ENCODE measurements at regions not wholly inside any gene's neighbourhood (a gene's known extent, or its start where the extent isn't known, plus 50 kb on each side); places are given as distances from the start of the nearest gene placed in this dataset.

DNA sequence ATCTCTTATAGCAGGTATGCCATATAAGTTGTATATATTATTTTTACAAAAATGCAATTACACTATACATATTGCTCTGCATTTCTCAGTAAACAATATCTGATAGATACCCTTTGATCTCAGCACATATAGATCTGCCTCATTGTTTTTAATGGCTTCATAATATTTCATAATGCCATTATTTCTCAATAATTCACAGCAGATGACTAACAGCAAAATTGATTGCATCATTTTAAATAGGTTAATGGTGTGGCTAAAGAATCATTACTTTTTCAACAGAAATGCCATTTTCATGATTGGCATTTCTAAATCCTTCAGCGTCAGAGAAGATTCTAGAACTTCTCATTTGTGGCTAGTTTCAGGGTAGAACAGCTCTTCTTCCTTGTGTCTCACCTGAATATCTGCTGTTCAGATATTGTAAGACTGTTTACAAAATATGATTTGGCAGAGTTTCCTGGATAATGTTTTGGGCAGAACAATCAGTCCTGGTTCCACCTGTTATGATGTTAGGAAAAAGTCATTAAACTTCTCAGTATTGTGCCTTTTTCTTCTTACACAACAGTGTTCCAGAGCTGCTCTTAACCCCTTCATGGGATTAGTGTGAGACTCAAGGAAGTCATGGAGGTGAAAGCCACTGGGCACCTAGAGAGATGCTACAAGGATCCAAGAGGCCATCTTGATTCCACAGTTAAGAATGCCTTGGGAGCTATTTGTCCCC is 397.6 kb upstream of the THBS1 start:
- 100% methylated on average over 1 of the region's 1 CpG for WGBS (ENCODE audit: insufficient coverage)
- Histone ChIP-seq H3K9me3 (ENCODE audit: control extremely low read depth in 1 of 5, control insufficient read depth in 4 of 5, insufficient read depth in 2 of 5, low read depth in 1 of 5, low read length in 4 of 5) (no peaks in the 10 kb centered on the region), H3K27ac (ENCODE audit: insufficient read depth in 1 of 2, low read depth in 1 of 2, low read length in 2 of 2, poor library complexity in 1 of 2, severe bottlenecking in 2 of 2) (no peak overlapping the region), H3K4me1 (ENCODE audit: control extremely low read depth in 1 of 4, control insufficient read depth in 4 of 4, insufficient read depth in 4 of 4, low read length in 3 of 4) (no peaks in the 10 kb centered on the region), H3K36me3 (ENCODE audit: control insufficient read depth in 4 of 4, insufficient read depth in 4 of 4, low read length in 3 of 4) (no peaks in the 10 kb centered on the region), H3K4me3 (ENCODE audit: control insufficient read depth in 1 of 7, extremely low read depth in 1 of 7, insufficient read depth in 4 of 7, low read depth in 2 of 7, low read length in 6 of 7) (no peak overlapping the region), H3K27me3 (replicated peaks in 2 of 5; ENCODE audit: control insufficient read depth in 4 of 5, insufficient read depth in 5 of 5, low read length in 4 of 5) (no peaks in the 10 kb centered on the region)
- POLR2A ChIA-PET, result no interaction called here
- CTCF ChIA-PET, result no interaction called here
- DNase-seq, result no peak

DNA sequence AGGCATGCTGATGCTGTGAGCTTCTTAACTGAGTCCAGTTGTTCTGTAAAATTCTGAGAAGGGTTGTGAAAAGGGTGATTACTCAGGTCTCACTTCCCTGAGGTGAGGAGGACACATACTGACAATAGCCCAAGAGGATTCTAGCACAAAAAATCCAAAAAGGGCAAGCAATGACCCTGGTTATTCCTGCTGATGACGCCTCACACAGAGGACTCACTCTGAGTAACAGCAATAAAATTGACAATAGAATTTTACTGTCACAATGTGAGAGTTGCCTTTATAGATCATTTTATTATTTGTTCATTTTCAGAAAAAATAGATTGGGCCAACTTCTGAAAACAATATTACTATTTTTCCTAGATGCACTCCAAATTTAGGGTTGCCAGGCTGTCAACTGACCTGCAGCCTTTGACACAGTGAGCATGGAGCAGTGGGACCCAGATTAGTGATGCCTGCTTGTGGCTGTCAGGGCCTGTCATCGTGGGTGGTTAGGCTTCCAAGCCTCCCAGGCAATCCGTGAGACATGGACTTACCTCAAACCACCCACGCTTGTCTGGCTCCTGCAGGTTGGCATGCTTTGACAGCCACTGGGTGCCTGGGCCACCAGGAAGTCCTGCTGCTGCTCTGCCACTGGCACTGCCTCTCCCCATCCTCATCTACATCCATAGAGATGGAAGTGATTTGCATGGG is 396.0 kb upstream of the THBS1 start:
- CTCF ChIA-PET, result no interaction called here
- Histone ChIP-seq H3K36me3 (ENCODE audit: control insufficient read depth in 4 of 4, insufficient read depth in 4 of 4, low read length in 3 of 4) (no peaks in the 10 kb centered on the region), H3K9me3 (ENCODE audit: control extremely low read depth in 1 of 5, control insufficient read depth in 4 of 5, insufficient read depth in 2 of 5, low read depth in 1 of 5, low read length in 4 of 5) (no peaks in the 10 kb centered on the region), H3K27ac (ENCODE audit: insufficient read depth in 1 of 2, low read depth in 1 of 2, low read length in 2 of 2, poor library complexity in 1 of 2, severe bottlenecking in 2 of 2) (no peak overlapping the region), H3K4me1 (ENCODE audit: control extremely low read depth in 1 of 4, control insufficient read depth in 4 of 4, insufficient read depth in 4 of 4, low read length in 3 of 4) (no peaks in the 10 kb centered on the region), H3K4me3 (ENCODE audit: control insufficient read depth in 1 of 7, extremely low read depth in 1 of 7, insufficient read depth in 4 of 7, low read depth in 2 of 7, low read length in 6 of 7) (no peak overlapping the region), H3K27me3 (replicated peaks in 2 of 5; ENCODE audit: control insufficient read depth in 4 of 5, insufficient read depth in 5 of 5, low read length in 4 of 5) (no peaks in the 10 kb centered on the region)
- WGBS (ENCODE audit: insufficient coverage), result 100% methylated on average over 3 of the region's 4 CpGs
- POLR2A ChIA-PET, result no interaction called here
- no peak for DNase-seq

DNA sequence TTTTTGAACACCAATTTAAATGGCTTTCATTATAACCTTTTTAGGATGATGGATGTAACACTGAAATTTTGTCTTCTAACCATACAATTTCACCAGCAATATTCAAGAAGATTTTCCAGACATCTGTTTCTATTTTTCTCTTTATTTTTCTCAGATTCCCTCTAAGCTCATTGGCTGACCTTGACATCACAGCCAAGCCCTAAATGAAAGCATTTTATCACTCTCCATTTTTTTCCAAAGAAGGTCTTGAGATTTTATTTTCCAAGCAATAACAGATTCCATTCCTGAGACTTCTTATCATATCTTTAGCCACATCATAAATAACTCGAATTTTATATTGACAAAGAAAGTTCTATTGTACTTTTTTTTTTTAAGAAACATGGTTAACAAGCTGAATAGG is 392.6 kb upstream of the THBS1 start:
- DNase-seq, result no peak
- H3K27me3 ChIP-seq (replicated peaks in 2 of 5; ENCODE audit: control insufficient read depth in 4 of 5, insufficient read depth in 5 of 5, low read length in 4 of 5), result no peaks in the 10 kb centered on the region
- H3K9me3 ChIP-seq (ENCODE audit: control extremely low read depth in 1 of 5, control insufficient read depth in 4 of 5, insufficient read depth in 2 of 5, low read depth in 1 of 5, low read length in 4 of 5), result no peaks in the 10 kb centered on the region
- no CpG with 5 or more reads among the region's 1 CpG for WGBS (ENCODE audit: insufficient coverage)
- ChIA-PET POLR2A (no interaction called here), CTCF (interaction anchor here (0.8 to 2.0 kb wide), 4 partner anchors 10 to 480 kb away, joined by 3 to 4 read pairs (median 3); no protein-coding TSS in a partner anchor)
- no peak overlapping the region for H3K4me3 ChIP-seq (ENCODE audit: control insufficient read depth in 1 of 7, extremely low read depth in 1 of 7, insufficient read depth in 4 of 7, low read depth in 2 of 7, low read length in 6 of 7)
- no peaks in the 10 kb centered on the region for H3K36me3 ChIP-seq (ENCODE audit: control insufficient read depth in 4 of 4, insufficient read depth in 4 of 4, low read length in 3 of 4)
- H3K27ac ChIP-seq (ENCODE audit: insufficient read depth in 1 of 2, low read depth in 1 of 2, low read length in 2 of 2, poor library complexity in 1 of 2, severe bottlenecking in 2 of 2), result no peak overlapping the region
- no peaks in the 10 kb centered on the region for H3K4me1 ChIP-seq (ENCODE audit: control extremely low read depth in 1 of 4, control insufficient read depth in 4 of 4, insufficient read depth in 4 of 4, low read length in 3 of 4)

DNA sequence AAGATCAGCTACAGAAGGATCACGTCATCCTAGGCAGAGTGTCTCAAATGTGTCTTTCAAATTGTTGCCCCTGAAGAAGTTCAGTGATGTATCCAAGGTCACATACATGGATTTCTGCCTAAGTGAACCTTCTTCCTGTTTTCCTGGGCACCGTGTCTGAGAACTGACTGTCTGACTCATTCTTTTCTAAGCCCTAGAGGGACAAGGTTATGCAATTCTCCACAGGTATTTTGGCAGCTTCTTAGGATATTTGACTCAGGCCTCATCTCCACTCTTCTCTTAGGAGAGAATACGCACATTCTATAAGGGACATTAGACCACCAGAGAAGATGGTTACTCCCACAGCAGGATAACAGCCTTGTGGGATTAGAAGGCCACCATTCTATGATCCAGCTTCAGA is 391.9 kb upstream of the THBS1 start:
- DNase-seq, result no peak
- Histone ChIP-seq H3K4me3 (ENCODE audit: control insufficient read depth in 1 of 7, extremely low read depth in 1 of 7, insufficient read depth in 4 of 7, low read depth in 2 of 7, low read length in 6 of 7) (no peak overlapping the region), H3K9me3 (ENCODE audit: control extremely low read depth in 1 of 5, control insufficient read depth in 4 of 5, insufficient read depth in 2 of 5, low read depth in 1 of 5, low read length in 4 of 5) (no peaks in the 10 kb centered on the region), H3K36me3 (ENCODE audit: control insufficient read depth in 4 of 4, insufficient read depth in 4 of 4, low read length in 3 of 4) (no peaks in the 10 kb centered on the region), H3K27me3 (replicated peaks in 2 of 5; ENCODE audit: control insufficient read depth in 4 of 5, insufficient read depth in 5 of 5, low read length in 4 of 5) (no peaks in the 10 kb centered on the region), H3K4me1 (ENCODE audit: control extremely low read depth in 1 of 4, control insufficient read depth in 4 of 4, insufficient read depth in 4 of 4, low read length in 3 of 4) (no peaks in the 10 kb centered on the region), H3K27ac (ENCODE audit: insufficient read depth in 1 of 2, low read depth in 1 of 2, low read length in 2 of 2, poor library complexity in 1 of 2, severe bottlenecking in 2 of 2) (no peak overlapping the region)
- POLR2A ChIA-PET, result no interaction called here
- CTCF ChIA-PET, result interaction anchor here (0.9 to 2.0 kb wide), 4 partner anchors 10 to 16 kb away, joined by 3 to 5 read pairs (median 4); no protein-coding TSS in a partner anchor
- 80% methylated on average over 3 of the region's 3 CpGs for WGBS (ENCODE audit: insufficient coverage)

DNA sequence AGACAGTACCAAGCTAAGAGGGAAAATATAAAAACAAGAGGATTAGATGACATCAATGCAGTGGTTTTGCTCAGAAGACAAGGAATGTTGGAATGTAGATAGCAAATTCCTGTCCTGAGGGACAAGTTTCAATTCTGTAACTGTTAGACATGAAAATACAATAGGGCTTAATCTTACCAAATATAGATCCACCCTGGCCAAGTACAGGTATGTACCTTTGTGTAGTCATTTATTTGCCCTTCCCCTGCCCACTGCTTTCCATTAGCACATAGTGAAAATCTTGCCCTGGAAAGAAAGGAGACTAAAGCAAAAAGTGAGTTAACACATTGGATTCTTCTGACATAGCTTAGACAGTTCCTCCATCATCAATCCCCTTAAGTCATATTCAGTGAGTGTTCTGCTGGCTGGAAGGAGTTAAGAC is 389.0 kb upstream of the THBS1 start:
- ChIA-PET CTCF (no interaction called here), POLR2A (no interaction called here)
- no peaks in the 10 kb centered on the region for H3K36me3 ChIP-seq (ENCODE audit: control insufficient read depth in 4 of 4, insufficient read depth in 4 of 4, low read length in 3 of 4)
- H3K27me3 ChIP-seq (replicated peaks in 2 of 5; ENCODE audit: control insufficient read depth in 4 of 5, insufficient read depth in 5 of 5, low read length in 4 of 5), result no peaks in the 10 kb centered on the region
- DNase-seq, result no peak
- no peak overlapping the region for H3K4me3 ChIP-seq (ENCODE audit: control insufficient read depth in 1 of 7, extremely low read depth in 1 of 7, insufficient read depth in 4 of 7, low read depth in 2 of 7, low read length in 6 of 7)
- H3K4me1 ChIP-seq (ENCODE audit: control extremely low read depth in 1 of 4, control insufficient read depth in 4 of 4, insufficient read depth in 4 of 4, low read length in 3 of 4), result no peaks in the 10 kb centered on the region
- H3K9me3 ChIP-seq (ENCODE audit: control extremely low read depth in 1 of 5, control insufficient read depth in 4 of 5, insufficient read depth in 2 of 5, low read depth in 1 of 5, low read length in 4 of 5), result no peaks in the 10 kb centered on the region
- H3K27ac ChIP-seq (ENCODE audit: insufficient read depth in 1 of 2, low read depth in 1 of 2, low read length in 2 of 2, poor library complexity in 1 of 2, severe bottlenecking in 2 of 2), result no peak overlapping the region

DNA sequence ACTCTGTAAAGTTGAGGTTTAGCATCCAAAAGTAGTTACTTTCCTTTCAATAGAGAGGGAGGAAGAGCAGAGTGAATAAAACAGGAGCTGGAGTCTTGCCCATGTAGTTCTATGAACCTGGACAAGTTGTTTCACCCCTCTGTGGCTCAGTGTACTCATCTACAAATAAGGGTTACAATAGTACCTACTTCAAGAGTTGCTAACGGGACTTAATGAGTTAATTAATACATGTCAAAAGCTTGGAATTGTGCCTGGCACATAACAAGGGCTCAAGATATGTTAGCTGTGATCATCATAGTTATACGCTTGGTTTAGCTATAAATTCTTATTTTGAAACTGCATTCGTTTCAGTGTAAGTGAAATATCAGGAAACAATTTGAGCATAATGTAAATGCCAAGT is 388.5 kb upstream of the THBS1 start:
- no peaks in the 10 kb centered on the region for H3K27me3 ChIP-seq (replicated peaks in 2 of 5; ENCODE audit: control insufficient read depth in 4 of 5, insufficient read depth in 5 of 5, low read length in 4 of 5)
- H3K27ac ChIP-seq (ENCODE audit: insufficient read depth in 1 of 2, low read depth in 1 of 2, low read length in 2 of 2, poor library complexity in 1 of 2, severe bottlenecking in 2 of 2), result no peak overlapping the region
- H3K36me3 ChIP-seq (ENCODE audit: control insufficient read depth in 4 of 4, insufficient read depth in 4 of 4, low read length in 3 of 4), result no peaks in the 10 kb centered on the region
- no peak for DNase-seq
- WGBS (ENCODE audit: insufficient coverage), result 100% methylated on average over 2 of the region's 3 CpGs
- ChIA-PET POLR2A (no interaction called here), CTCF (no interaction called here)
- H3K4me1 ChIP-seq (ENCODE audit: control extremely low read depth in 1 of 4, control insufficient read depth in 4 of 4, insufficient read depth in 4 of 4, low read length in 3 of 4), result no peaks in the 10 kb centered on the region
- no peaks in the 10 kb centered on the region for H3K9me3 ChIP-seq (ENCODE audit: control extremely low read depth in 1 of 5, control insufficient read depth in 4 of 5, insufficient read depth in 2 of 5, low read depth in 1 of 5, low read length in 4 of 5)
- H3K4me3 ChIP-seq (ENCODE audit: control insufficient read depth in 1 of 7, extremely low read depth in 1 of 7, insufficient read depth in 4 of 7, low read depth in 2 of 7, low read length in 6 of 7), result no peak overlapping the region

DNA sequence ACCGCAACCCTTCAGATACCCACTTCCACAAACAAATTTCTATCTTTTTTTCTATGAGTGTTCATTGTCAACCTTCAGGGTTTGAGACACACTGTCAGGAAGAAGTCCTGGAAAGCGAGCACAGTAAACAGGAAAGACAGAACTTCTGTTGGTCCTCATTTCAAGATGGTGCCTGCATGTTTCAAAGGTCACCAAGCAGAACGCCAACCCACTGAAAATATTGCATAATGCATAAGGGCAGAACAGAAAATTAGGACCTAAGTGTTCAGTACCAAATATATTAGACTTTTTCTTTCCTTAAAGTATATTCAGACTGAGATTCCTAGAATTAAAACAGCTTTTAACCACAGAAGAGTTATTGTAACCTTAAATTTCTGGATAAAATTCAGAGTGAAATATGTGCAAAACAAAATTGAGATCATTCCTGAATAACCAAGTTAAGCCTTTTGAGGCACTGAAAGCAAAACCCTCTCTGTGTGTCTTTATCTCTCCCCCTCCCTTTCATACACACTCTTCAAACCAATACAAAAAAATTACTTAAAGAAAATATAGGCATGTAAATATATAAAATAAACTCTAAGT is 387.8 kb upstream of the THBS1 start:
- no peak for DNase-seq
- POLR2A ChIA-PET, result no interaction called here
- no peaks in the 10 kb centered on the region for H3K4me1 ChIP-seq (ENCODE audit: control extremely low read depth in 1 of 4, control insufficient read depth in 4 of 4, insufficient read depth in 4 of 4, low read length in 3 of 4)
- CTCF ChIA-PET, result no interaction called here
- H3K27me3 ChIP-seq (replicated peaks in 2 of 5; ENCODE audit: control insufficient read depth in 4 of 5, insufficient read depth in 5 of 5, low read length in 4 of 5), result no peaks in the 10 kb centered on the region
- no peak overlapping the region for H3K27ac ChIP-seq (ENCODE audit: insufficient read depth in 1 of 2, low read depth in 1 of 2, low read length in 2 of 2, poor library complexity in 1 of 2, severe bottlenecking in 2 of 2)
- no peak overlapping the region for H3K4me3 ChIP-seq (ENCODE audit: control insufficient read depth in 1 of 7, extremely low read depth in 1 of 7, insufficient read depth in 4 of 7, low read depth in 2 of 7, low read length in 6 of 7)
- H3K9me3 ChIP-seq (ENCODE audit: control extremely low read depth in 1 of 5, control insufficient read depth in 4 of 5, insufficient read depth in 2 of 5, low read depth in 1 of 5, low read length in 4 of 5), result no peaks in the 10 kb centered on the region
- WGBS (ENCODE audit: insufficient coverage), result 95% methylated on average over 2 of the region's 3 CpGs
- H3K36me3 ChIP-seq (ENCODE audit: control insufficient read depth in 4 of 4, insufficient read depth in 4 of 4, low read length in 3 of 4), result no peaks in the 10 kb centered on the region
